ENCODE measurements at regions not wholly inside any gene's neighbourhood (a gene's known extent, or its start where the extent isn't known, plus 50 kb on each side); places are given as distances from the start of the nearest gene placed in this dataset.
"Not testable (repeated sequence)": the region's sequence is repeated elsewhere in the genome, so short reads cannot be mapped to it uniquely, and the experiment has no call there.

GRCh38 chr1:60703155-60703554 is 379.2 kb upstream of the NFIA start:
- no peak for DNase-seq

- no peak for DNase-seq
Observed at GRCh38 chr1:60699325-60699724, 383.0 kb upstream of the NFIA start.

- DNase-seq = peak; percentile 70
Observed at GRCh38 chr1:60697204-60697994, 385.0 kb upstream of the NFIA start.

GRCh38 chr1:60696512-60696911 is 385.8 kb upstream of the NFIA start:
- no peak for DNase-seq

GRCh38 chr1:60695716-60696171 is 386.6 kb upstream of the NFIA start:
- no peak for DNase-seq

- no peak for DNase-seq
Observed at GRCh38 chr1:60694980-60695379, 387.4 kb upstream of the NFIA start.

GRCh38 chr1:60692031-60692430 is 390.3 kb upstream of the NFIA start:
- no peak for DNase-seq

GRCh38 chr1:60688221-60688620 is 394.1 kb upstream of the NFIA start:
- DNase-seq = not testable (repeated sequence)

- DNase-seq = no peak
Observed at GRCh38 chr1:60681095-60681860, 401.1 kb upstream of the NFIA start.

GRCh38 chr1:60679524-60680375 is 402.6 kb upstream of the NFIA start:
- no peak for DNase-seq

- DNase-seq = no peak
Observed at GRCh38 chr1:60678802-60679201, 403.6 kb upstream of the NFIA start.

GRCh38 chr1:60678391-60678790 is 404.0 kb upstream of the NFIA start:
- DNase-seq = no peak

GRCh38 chr1:60672449-60672848 is 409.9 kb upstream of the NFIA start:
- DNase-seq = no peak

- DNase-seq = no peak
Observed at GRCh38 chr1:60670302-60670701, 412.1 kb upstream of the NFIA start.

- no peak for DNase-seq
Observed at GRCh38 chr1:60668585-60668984, 413.8 kb upstream of the NFIA start.

- no peak for DNase-seq
Observed at GRCh38 chr1:60665311-60665710, 417.1 kb upstream of the NFIA start.

- no peak for DNase-seq
Observed at GRCh38 chr1:60664086-60664625, 418.2 kb upstream of the NFIA start.

GRCh38 chr1:60662486-60663044 is 419.8 kb upstream of the NFIA start:
- DNase-seq = no peak

GRCh38 chr1:60657926-60658325 is 424.4 kb upstream of the NFIA start:
- DNase-seq = peak; percentile 73

GRCh38 chr1:60655679-60656355 is 426.5 kb upstream of the NFIA start:
- DNase-seq = peak; percentile 42

- DNase-seq = not testable (repeated sequence)
Observed at GRCh38 chr1:60640033-60640551, 442.3 kb upstream of the NFIA start.

GRCh38 chr1:60639287-60639686 is 443.1 kb upstream of the NFIA start:
- DNase-seq = no peak

Data from NCI-H1105 treated with DMSO at 0.1 percent for 48 hours (cell line).